DND-41 (cell line): ENCODE measurements at regions not wholly inside any gene's neighbourhood (a gene's known extent, or its start where the extent isn't known, plus 50 kb on each side); places are given as distances from the start of the nearest gene placed in this dataset.

Source experiments
- ATAC-seq: fragments of 200-7000 bp; cut with Tn5 transposase; 3 replicates; pipeline ENCODE4 v1.9.1; 2021; ENCODE audit warnings: low read depth; ENCODE audit not compliant: insufficient read depth
- DNase-seq: peaks from one replicate; pipeline ENCODE4 v3.0.0-alpha.2; 2020
- H2AFZ ChIP-seq: 2 replicates; pipeline ENCODE4 v1.6.0; 2012; ENCODE audit warnings: low read depth, low read length
- H3K27ac ChIP-seq: 2 replicates; pipeline ENCODE4 v1.5.1; 2012; ENCODE audit warnings: low read length, inconsistent platforms
- H3K27me3 ChIP-seq: fragments of 200-600 bp; sonication (generic); 2 replicates; pipeline ENCODE4 v1.6.0; 2012; ENCODE audit warnings: low read length, mild to moderate bottlenecking, inconsistent platforms; ENCODE audit not compliant: insufficient read depth, poor library complexity
- H3K36me3 ChIP-seq: 2 replicates; pipeline ENCODE4 v1.5.1; 2012; ENCODE audit warnings: low read length, inconsistent platforms; ENCODE audit not compliant: insufficient read depth
- H3K4me1 ChIP-seq: 2 replicates; pipeline ENCODE4 v1.5.1; 2012; ENCODE audit warnings: mild to moderate bottlenecking, low read length; ENCODE audit not compliant: insufficient read depth
- H3K4me2 ChIP-seq: 2 replicates; pipeline ENCODE4 v1.6.0; 2012; ENCODE audit warnings: mild to moderate bottlenecking, moderate library complexity, low read length, inconsistent platforms; ENCODE audit not compliant: insufficient read depth
- H3K4me3 ChIP-seq, 2 experiments: fragments of 200-600 bp in 1 of 2; shearing (Covaris generic) in 1 of 2; 2 replicates each; pipeline ENCODE4 v1.5.1; 2012 to 2016; ENCODE audit warnings: inconsistent platforms in 2 of 2, low read length in 2 of 2, mild to moderate bottlenecking in 2 of 2, low read depth in 1 of 2, moderate library complexity in 1 of 2
- H3K79me2 ChIP-seq: 2 replicates; pipeline ENCODE4 v1.6.0; 2012; ENCODE audit warnings: low read length, inconsistent platforms; ENCODE audit not compliant: insufficient read depth
- H3K9ac ChIP-seq: 2 replicates; pipeline ENCODE4 v1.6.0; 2012; ENCODE audit warnings: low read depth, mild to moderate bottlenecking, inconsistent platforms, low read length, moderate library complexity
- H3K9me3 ChIP-seq: 2 replicates; pipeline ENCODE4 v1.5.1; 2012; ENCODE audit warnings: low read length, moderate library complexity, mild to moderate bottlenecking, inconsistent platforms; ENCODE audit not compliant: insufficient read depth, severe bottlenecking
- H4K20me1 ChIP-seq: 2 replicates; pipeline ENCODE4 v1.6.0; 2012; ENCODE audit warnings: low read length; ENCODE audit not compliant: insufficient read depth
- EZH2 ChIP-seq: IDR thresholded peaks from 3 replicates; pipeline ENCODE4 v1.6.1; 2012; ENCODE audit warnings: borderline replicate concordance, low read depth, mild to moderate bottlenecking, moderate library complexity, low read length, inconsistent platforms; ENCODE audit not compliant: severe bottlenecking
- TF ChIP-seq, protein P1 (sequence below): IDR thresholded peaks from 2 replicates; pipeline ENCODE4 v1.5.1; 2012; ENCODE audit warnings: borderline replicate concordance, low read length, moderate library complexity, mild to moderate bottlenecking; ENCODE audit not compliant: poor library complexity, severe bottlenecking; ENCODE audit errors: extremely low read depth

DNA sequence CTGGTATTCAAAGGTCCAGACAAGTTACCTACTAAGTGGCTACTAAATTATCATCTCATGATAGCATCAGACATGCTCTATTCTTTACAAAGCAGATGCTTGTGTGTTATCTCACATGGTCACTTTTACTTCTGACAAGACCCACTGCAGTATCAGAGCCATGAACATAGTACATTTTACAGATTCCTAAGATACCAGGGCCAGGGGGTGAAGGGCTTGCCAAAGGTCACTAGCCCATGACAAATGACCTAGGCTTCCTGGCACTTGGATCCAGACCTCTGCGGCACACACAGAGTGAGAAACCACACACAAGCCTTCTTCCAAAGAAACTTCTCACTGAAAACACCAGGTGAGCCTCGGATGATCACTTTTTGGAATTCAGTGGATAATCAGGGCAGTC is 446.8 kb downstream of the EIPR1 start:
- Histone ChIP-seq H3K79me2 (no peaks in the 10 kb centered on the region), H3K4me2 (no peak overlapping the region), H4K20me1 (no peaks in the 10 kb centered on the region), H3K27ac (no peak overlapping the region), H3K9me3 (no peaks in the 10 kb centered on the region), H3K27me3 (no peaks in the 10 kb centered on the region), H2AFZ (no peak overlapping the region), H3K4me3 (no peak overlapping the region), H3K36me3 (no peaks in the 10 kb centered on the region), H3K4me1 (no peaks in the 10 kb centered on the region), H3K9ac (no peak overlapping the region)
- DNase-seq (no peak), ATAC-seq (no peak)
- TF ChIP-seq, protein P1, sequence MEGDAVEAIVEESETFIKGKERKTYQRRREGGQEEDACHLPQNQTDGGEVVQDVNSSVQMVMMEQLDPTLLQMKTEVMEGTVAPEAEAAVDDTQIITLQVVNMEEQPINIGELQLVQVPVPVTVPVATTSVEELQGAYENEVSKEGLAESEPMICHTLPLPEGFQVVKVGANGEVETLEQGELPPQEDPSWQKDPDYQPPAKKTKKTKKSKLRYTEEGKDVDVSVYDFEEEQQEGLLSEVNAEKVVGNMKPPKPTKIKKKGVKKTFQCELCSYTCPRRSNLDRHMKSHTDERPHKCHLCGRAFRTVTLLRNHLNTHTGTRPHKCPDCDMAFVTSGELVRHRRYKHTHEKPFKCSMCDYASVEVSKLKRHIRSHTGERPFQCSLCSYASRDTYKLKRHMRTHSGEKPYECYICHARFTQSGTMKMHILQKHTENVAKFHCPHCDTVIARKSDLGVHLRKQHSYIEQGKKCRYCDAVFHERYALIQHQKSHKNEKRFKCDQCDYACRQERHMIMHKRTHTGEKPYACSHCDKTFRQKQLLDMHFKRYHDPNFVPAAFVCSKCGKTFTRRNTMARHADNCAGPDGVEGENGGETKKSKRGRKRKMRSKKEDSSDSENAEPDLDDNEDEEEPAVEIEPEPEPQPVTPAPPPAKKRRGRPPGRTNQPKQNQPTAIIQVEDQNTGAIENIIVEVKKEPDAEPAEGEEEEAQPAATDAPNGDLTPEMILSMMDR: no peak
- TF ChIP-seq EZH2: no peak

DNA sequence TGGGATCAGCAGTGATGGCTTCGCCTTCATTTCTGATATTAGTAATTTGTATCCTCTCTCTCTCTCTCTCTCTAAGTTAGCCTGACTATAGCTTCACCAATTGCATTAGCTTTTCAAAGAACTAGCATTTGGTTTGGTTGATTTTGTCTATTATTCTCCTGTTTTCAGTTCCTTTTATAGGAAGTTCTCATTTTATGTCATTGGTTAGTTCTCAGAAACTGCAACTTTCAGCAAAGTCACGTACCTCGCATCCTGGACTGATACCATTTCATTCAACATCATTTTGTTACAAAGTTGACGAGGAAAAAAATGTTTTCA is 450.8 kb downstream of the EIPR1 start:
- Histone ChIP-seq H2AFZ (no peak overlapping the region), H3K4me1 (no peaks in the 10 kb centered on the region), H3K9ac (no peak overlapping the region), H3K9me3 (no peaks in the 10 kb centered on the region), H3K4me3 (no peak overlapping the region), H3K4me2 (no peak overlapping the region), H4K20me1 (no peaks in the 10 kb centered on the region), H3K79me2 (no peaks in the 10 kb centered on the region), H3K36me3 (no peaks in the 10 kb centered on the region), H3K27ac (no peak overlapping the region), H3K27me3 (no peaks in the 10 kb centered on the region)
- no peak for TF ChIP-seq EZH2
- TF ChIP-seq, protein P1: no peak
- DNase-seq: no peak
- no peak for ATAC-seq

DNA sequence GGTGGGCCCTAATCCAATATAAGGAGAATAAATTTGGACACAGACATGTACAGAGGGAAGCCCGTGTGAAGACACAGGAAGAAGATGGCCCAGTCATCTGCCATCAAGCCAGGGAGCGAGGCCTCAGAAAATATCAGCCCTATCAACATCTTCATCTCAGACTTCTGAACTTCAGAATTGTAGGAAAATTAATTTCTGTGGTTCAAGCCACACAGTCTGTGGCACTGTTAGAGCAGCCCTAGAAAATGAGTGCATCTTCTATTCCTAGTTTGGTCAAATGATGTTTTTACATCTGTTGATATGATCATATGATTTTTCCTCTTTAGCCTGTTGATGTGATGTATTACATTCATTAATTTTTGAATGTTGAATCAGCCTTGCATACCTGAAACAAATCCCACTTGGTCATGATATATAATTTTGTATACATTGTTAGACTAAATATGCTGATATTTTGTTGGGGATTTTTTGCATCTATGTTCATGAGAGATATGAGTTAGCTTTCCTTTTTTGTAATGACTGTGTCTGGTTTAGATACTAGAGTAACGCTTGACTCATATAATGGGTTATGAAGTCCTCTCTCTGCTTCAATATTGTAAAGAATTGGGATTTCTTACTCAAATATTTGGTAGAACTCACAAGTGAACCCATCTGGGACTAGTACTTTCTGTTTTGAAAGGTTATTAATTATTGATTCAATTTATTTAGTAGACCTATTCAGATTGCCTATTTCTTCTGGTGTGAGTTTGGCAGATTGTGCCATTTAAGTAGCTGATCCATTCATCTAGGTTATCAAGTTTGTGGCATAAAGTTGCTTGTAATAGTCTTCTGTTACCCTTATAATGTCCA is 451.4 kb downstream of the EIPR1 start:
- DNase-seq: no peak
- no peak for ATAC-seq
- H3K4me2 ChIP-seq: no peak overlapping the region

More for the DNA sequence above, 451.4 kb downstream of the EIPR1 start:
- Histone ChIP-seq H3K79me2 (no peaks in the 10 kb centered on the region), H3K9me3 (no peaks in the 10 kb centered on the region), H3K27ac (no peak overlapping the region), H4K20me1 (no peaks in the 10 kb centered on the region), H3K4me3 (no peak overlapping the region), H3K36me3 (no peaks in the 10 kb centered on the region), H3K9ac (no peak overlapping the region), H3K27me3 (no peaks in the 10 kb centered on the region), H3K4me1 (no peaks in the 10 kb centered on the region), H2AFZ (no peak overlapping the region)
- no peak for TF ChIP-seq EZH2
- TF ChIP-seq, protein P1: no peak
